ENCODE measurements at regions not wholly inside any gene's neighbourhood (a gene's known extent, or its start where the extent isn't known, plus 50 kb on each side); places are given as distances from the start of the nearest gene placed in this dataset.

- Histone ChIP-seq H3K23ac (ENCODE audit: insufficient read length, low read depth, low read length) (no peak overlapping the region), H2BK120ac (ENCODE audit: low read depth, low read length, poor library complexity, severe bottlenecking) (no peak overlapping the region), H3K18ac (ENCODE audit: insufficient read length, low read depth, low read length) (no peak overlapping the region), H4K91ac (ENCODE audit: insufficient read length, low read depth, low read length) (no peak overlapping the region), H2BK20ac (ENCODE audit: low read depth, low read length, poor library complexity, severe bottlenecking) (no peak overlapping the region), H3K56ac (ENCODE audit: insufficient read length, low read depth, low read length) (no peak overlapping the region), H3T11ph (ENCODE audit: low read length) (no peak overlapping the region), H4K5ac (ENCODE audit: insufficient read length, low read depth, low read length) (no peak overlapping the region), H3K27me3 (ENCODE audit: insufficient read depth, low read length) (no peaks in the 10 kb centered on the region), H3K4me1 (ENCODE audit: insufficient read depth, low read length) (no peaks in the 10 kb centered on the region), H2BK15ac (ENCODE audit: low read depth, low read length) (no peak overlapping the region), H3K4me2 (ENCODE audit: insufficient read depth, insufficient read length, low read length) (no peak overlapping the region), H4K20me1 (ENCODE audit: control insufficient read depth, insufficient read depth, insufficient read length) (no peaks in the 10 kb centered on the region), H3K23me2 (ENCODE audit: insufficient read length, low read depth, low read length, poor library complexity, severe bottlenecking) (no peaks in the 10 kb centered on the region), H2AK5ac (ENCODE audit: insufficient read length, low read length) (no peak overlapping the region), H3K4ac (ENCODE audit: low read depth, low read length) (no peak overlapping the region), H2AFZ (ENCODE audit: low read length) (no peak overlapping the region), H3K79me2 (ENCODE audit: insufficient read depth, low read length) (no peaks in the 10 kb centered on the region), H3K14ac (ENCODE audit: insufficient read depth, low read length) (no peak overlapping the region), H2BK12ac (ENCODE audit: insufficient read length, low read depth, low read length) (no peak overlapping the region), H4K8ac (replicated peaks; ENCODE audit: insufficient read length, low read depth, low read length) (no peak overlapping the region), H3K27ac (ENCODE audit: insufficient read length, low read depth, low read length) (no peak overlapping the region), H2BK5ac (ENCODE audit: insufficient read length, low read length) (no peak overlapping the region), H3K9me3 (ENCODE audit: control insufficient read depth, low read depth, low read length) (no peaks in the 10 kb centered on the region), H3K79me1 (ENCODE audit: insufficient read depth, low read depth, low read length, poor library complexity, severe bottlenecking) (no peaks in the 10 kb centered on the region), H3K9ac (ENCODE audit: extremely low read depth, insufficient read length, low read length) (no peak overlapping the region)
- no peak overlapping the region for H3K4me3 Mint-ChIP-seq
- WGBS (ENCODE audit: extremely low coverage, insufficient read length, low lambda C conversion rate): no CpG with 5 or more reads among the region's 3 CpGs
- H3K36me3 Mint-ChIP-seq (ENCODE audit: insufficient read depth in 1 of 3, low read depth in 3 of 3): no peaks in the 10 kb centered on the region
- no peak for DNase-seq
- no peaks in the 10 kb centered on the region; the same call in 1 of the 2 replicates for H3K27me3 Mint-ChIP-seq (ENCODE audit: low read depth)
- no peak for TF ChIP-seq CTCF (conservative IDR thresholded peaks at IDR 0.05)
- no peak overlapping the region for H3K27ac Mint-ChIP-seq
- H3K4me1 Mint-ChIP-seq: peaks cover 4 to 6% of the 10 kb centered on the region in 2 experiments
- no peaks in the 10 kb centered on the region; a peak in 1 of 5 replicates for H3K9me3 Mint-ChIP-seq
Measured at GRCh38 chr10:4456279-4456678, 369.7 kb upstream of the AKR1E2 start.
